WTC11 (cell line): ENCODE measurements at regions not wholly inside any gene's neighbourhood (a gene's known extent, or its start where the extent isn't known, plus 50 kb on each side); places are given as distances from the start of the nearest gene placed in this dataset.

ENCODE experiments used
- ATAC-seq: fragments of 200-7000 bp; cut with Tn5 transposase; 2 replicates; pipeline ENCODE4 v1.10.0; 2021; ENCODE audit warnings: mild to moderate bottlenecking, moderate library complexity
- CTCF ChIA-PET: fragments of 300-600 bp; sonication (Branson Sonifier 250); formaldehyde crosslinking; loops from one replicate; lab custom pipeline; 2021; ENCODE audit warnings: antibody characterized with exemption; lab: Charles Lee
- POLR2A ChIA-PET: fragments of 350-600 bp; sonication (Branson Sonifier 250); formaldehyde crosslinking; loops from one replicate; lab custom pipeline; 2021; ENCODE audit warnings: antibody characterized with exemption; lab: Charles Lee
- DNase-seq: peaks from one replicate; pipeline ENCODE4 v3.0.0; 2021; ENCODE audit warnings: low spot score
- H3K27ac Mint-ChIP-seq: 2 replicates; pipeline ENCODE4 v1.8.0; 2021; ENCODE audit warnings: mixed read lengths
- H3K27me3 Mint-ChIP-seq: 2 replicates; pipeline ENCODE4 v1.8.0; 2021; ENCODE audit warnings: low read depth, mild to moderate bottlenecking, moderate library complexity, mixed read lengths
- H3K36me3 Mint-ChIP-seq: 2 replicates; pipeline ENCODE4 v1.8.0; 2021; ENCODE audit warnings: mixed read lengths
- H3K4me1 Mint-ChIP-seq: 2 replicates; pipeline ENCODE4 v1.8.0; 2022; ENCODE audit warnings: mixed read lengths
- H3K4me3 Mint-ChIP-seq: 2 replicates; pipeline ENCODE4 v1.8.0; 2021; ENCODE audit warnings: mild to moderate bottlenecking, moderate library complexity, mixed read lengths
- H3K9me3 Mint-ChIP-seq: 2 replicates; pipeline ENCODE4 v1.8.0; 2021; ENCODE audit warnings: mixed read lengths
- AR ChIP-seq: fragments of 250-450 bp; sonication (Bioruptor Pico); IDR thresholded peaks from 2 replicates; pipeline ENCODE4 v1.9.0; 2021; ENCODE audit warnings: mild to moderate bottlenecking
- CDX4 ChIP-seq: fragments of 250-450 bp; sonication (Bioruptor Pico); IDR thresholded peaks from 2 replicates; pipeline ENCODE4 v1.9.0; 2021; ENCODE audit warnings: moderate library complexity, mild to moderate bottlenecking, inconsistent platforms, borderline replicate concordance
- CREM ChIP-seq: sonication (generic); formaldehyde crosslinking; IDR thresholded peaks from 2 replicates; pipeline ENCODE4 v1.8.1; 2022; ENCODE audit warnings: mild to moderate bottlenecking, missing genetic modification reagents, moderate library complexity
- FOXP4 ChIP-seq: sonication (generic); formaldehyde crosslinking; IDR thresholded peaks from 2 replicates; pipeline ENCODE4 v1.8.0; 2022; ENCODE audit warnings: mild to moderate bottlenecking, missing genetic modification reagents
- JAZF1 ChIP-seq: fragments of 250-450 bp; sonication (Bioruptor Pico); IDR thresholded peaks from 2 replicates; pipeline ENCODE4 v1.9.0; 2021; ENCODE audit warnings: moderate library complexity, mild to moderate bottlenecking, inconsistent platforms
- KAT7 ChIP-seq: sonication (generic); formaldehyde crosslinking; IDR thresholded peaks from 2 replicates; pipeline ENCODE4 v1.8.1; 2023; ENCODE audit warnings: missing genetic modification reagents, mild to moderate bottlenecking, borderline replicate concordance
- NR3C1 ChIP-seq: sonication (generic); formaldehyde crosslinking; conservative IDR thresholded peaks from 2 replicates; pipeline ENCODE4 v1.8.1; 2023; ENCODE audit warnings: low read depth, mild to moderate bottlenecking, missing genetic modification reagents
- PREB ChIP-seq: sonication (generic); formaldehyde crosslinking; IDR thresholded peaks from 2 replicates; pipeline ENCODE4 v1.8.1; 2022; ENCODE audit warnings: mild to moderate bottlenecking, missing genetic modification reagents, moderate library complexity, borderline replicate concordance
- TP53 ChIP-seq: sonication (generic); formaldehyde crosslinking; IDR thresholded peaks from 2 replicates; pipeline ENCODE4 v1.8.1; 2023; ENCODE audit warnings: mild to moderate bottlenecking, missing genetic modification reagents
- USF1 ChIP-seq: sonication (generic); formaldehyde crosslinking; IDR thresholded peaks from 2 replicates; pipeline ENCODE4 v1.8.0; 2022; ENCODE audit warnings: mild to moderate bottlenecking, missing genetic modification reagents
- ZBTB21 ChIP-seq: sonication (generic); formaldehyde crosslinking; IDR thresholded peaks from 2 replicates; pipeline ENCODE4 v1.8.1; 2023; ENCODE audit warnings: mild to moderate bottlenecking, missing genetic modification reagents, borderline replicate concordance
- ZBTB43 ChIP-seq: sonication (generic); formaldehyde crosslinking; IDR thresholded peaks from 2 replicates; pipeline ENCODE4 v1.8.1; 2023; ENCODE audit warnings: mild to moderate bottlenecking, missing genetic modification reagents
- ZMAT4 ChIP-seq: fragments of 250-450 bp; sonication (Bioruptor Pico); IDR thresholded peaks from 2 replicates; pipeline ENCODE4 v1.9.0; 2021; ENCODE audit warnings: mild to moderate bottlenecking
- ZNF121 ChIP-seq: sonication (generic); formaldehyde crosslinking; IDR thresholded peaks from 2 replicates; pipeline ENCODE4 v1.8.0; 2023; ENCODE audit warnings: missing genetic modification reagents
- ZNF219 ChIP-seq: sonication (generic); formaldehyde crosslinking; IDR thresholded peaks from 2 replicates; pipeline ENCODE4 v1.8.0; 2023; ENCODE audit warnings: missing genetic modification reagents, mild to moderate bottlenecking, borderline replicate concordance
- ZNF281 ChIP-seq: sonication (generic); formaldehyde crosslinking; IDR thresholded peaks from 2 replicates; pipeline ENCODE4 v1.8.0; 2023; ENCODE audit warnings: mild to moderate bottlenecking, missing genetic modification reagents

GRCh38 chr1:95582746-95583145, 348.7 kb downstream of the RWDD3 start:
- Mint-ChIP-seq H3K4me3 (peak overlapping the region; percentile 6; the same call in 1 of the 2 replicates), H3K36me3 (no peaks in the 10 kb centered on the region), H3K27ac (peak overlapping the region; percentile 6; the same call in 1 of the 2 replicates), H3K27me3 (no peaks in the 10 kb centered on the region; the same call in 1 of the 2 replicates), H3K9me3 (no peaks in the 10 kb centered on the region), H3K4me1 (peaks cover 30% of the 10 kb centered on the region)
- DNase-seq, result no peak
- peak; percentile 77 for ATAC-seq
- ChIA-PET POLR2A (no interaction called here), CTCF (no interaction called here)
- TF ChIP-seq NR3C1 (CRISPR knock-in tag) (no peak), ZNF219 (no peak), ZNF121 (CRISPR knock-in tag) (no peak), ZNF281 (CRISPR knock-in tag) (no peak), KAT7 (no peak), USF1 (CRISPR knock-in tag) (no peak), CDX4 (CRISPR knock-in tag) (no peak), TP53 (CRISPR knock-in tag) (no peak)

GRCh38 chr1:95583661-95584210, 349.7 kb downstream of the RWDD3 start:
- TF ChIP-seq ZBTB21 (CRISPR knock-in tag), result 0 out of 2 replicates have a peak, but pooled peaks have one; percentile 28
- no peak for TF ChIP-seq USF1 (CRISPR knock-in tag)
- ATAC-seq, result no peak
- Mint-ChIP-seq H3K36me3 (peaks cover 3% of the 10 kb centered on the region; the same call in 1 of the 2 replicates), H3K9me3 (peaks cover 5% of the 10 kb centered on the region), H3K27ac (peak overlapping the region; percentile 82; the same call in 1 of the 2 replicates), H3K4me1 (peaks cover 30% of the 10 kb centered on the region), H3K27me3 (no peaks in the 10 kb centered on the region; the same call in 1 of the 2 replicates), H3K4me3 (peak overlapping the region; percentile 32; the same call in 1 of the 2 replicates)
- DNase-seq, result no peak
- ChIA-PET POLR2A (interaction anchor here (0.6 kb wide), 1 partner anchor 158 kb away, joined by 4 read pairs; no protein-coding TSS in a partner anchor), CTCF (no interaction called here)

GRCh38 chr1:95584315-95584714, 350.3 kb downstream of the RWDD3 start:
- CTCF ChIA-PET, result no interaction called here
- no peak overlapping the region for H3K27ac Mint-ChIP-seq
- no peak overlapping the region for H3K4me3 Mint-ChIP-seq
- ATAC-seq (no peak), DNase-seq (no peak)
- peaks cover 10% of the 10 kb centered on the region for H3K9me3 Mint-ChIP-seq
- POLR2A ChIA-PET, result interaction anchor here (0.6 kb wide), 1 partner anchor 157 kb away, joined by 4 read pairs; no protein-coding TSS in a partner anchor
- no peaks in the 10 kb centered on the region; the same call in 1 of the 2 replicates for H3K27me3 Mint-ChIP-seq
- peaks cover 9% of the 10 kb centered on the region for H3K36me3 Mint-ChIP-seq
- peaks cover 30% of the 10 kb centered on the region for H3K4me1 Mint-ChIP-seq
- TF ChIP-seq PREB (CRISPR knock-in tag), result no peak
- no peak for TF ChIP-seq AR (CRISPR knock-in tag)
- no peak for TF ChIP-seq CREM
- TF ChIP-seq FOXP4 (CRISPR knock-in tag), result no peak
- no peak for TF ChIP-seq ZMAT4
- TF ChIP-seq ZBTB43 (CRISPR knock-in tag), result no peak
- TF ChIP-seq JAZF1, result no peak
- no peak for TF ChIP-seq CDX4 (CRISPR knock-in tag)
